ENCODE measurements at regions not wholly inside any gene's neighbourhood (a gene's known extent, or its start where the extent isn't known, plus 50 kb on each side); places are given as distances from the start of the nearest gene placed in this dataset.
A peak's percentile ranks its signal among the peaks of the same experiment; 100 is the strongest.

- H3K27ac ChIP-seq = no peak overlapping the region
- TF ChIP-seq CTCF (conservative IDR thresholded peaks at IDR 0.05) = no peak
Measured at GRCh38 chr15:29601811-29602210, 220.5 kb downstream of the TJP1 start.

DNA sequence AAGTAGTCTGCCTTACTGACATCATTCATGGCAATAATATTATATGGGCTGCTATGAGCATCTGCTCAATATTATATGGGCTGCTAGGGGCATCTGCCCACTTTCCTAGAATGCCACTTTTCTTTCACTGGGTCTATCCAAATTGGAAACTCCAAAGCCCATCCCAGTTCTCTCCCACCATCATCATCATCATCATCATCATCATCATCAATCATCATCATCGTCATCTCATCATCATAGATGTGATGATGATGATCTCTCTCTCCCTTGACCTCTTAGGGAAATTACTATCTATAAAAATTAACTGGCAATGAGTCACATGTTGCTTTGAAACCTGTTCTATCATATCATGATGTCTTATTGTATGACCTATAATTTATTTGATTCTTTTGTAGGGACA is 222.0 kb downstream of the TJP1 start:
- H3K27ac ChIP-seq = no peak overlapping the region
- TF ChIP-seq CTCF (conservative IDR thresholded peaks at IDR 0.05) = no peak

DNA sequence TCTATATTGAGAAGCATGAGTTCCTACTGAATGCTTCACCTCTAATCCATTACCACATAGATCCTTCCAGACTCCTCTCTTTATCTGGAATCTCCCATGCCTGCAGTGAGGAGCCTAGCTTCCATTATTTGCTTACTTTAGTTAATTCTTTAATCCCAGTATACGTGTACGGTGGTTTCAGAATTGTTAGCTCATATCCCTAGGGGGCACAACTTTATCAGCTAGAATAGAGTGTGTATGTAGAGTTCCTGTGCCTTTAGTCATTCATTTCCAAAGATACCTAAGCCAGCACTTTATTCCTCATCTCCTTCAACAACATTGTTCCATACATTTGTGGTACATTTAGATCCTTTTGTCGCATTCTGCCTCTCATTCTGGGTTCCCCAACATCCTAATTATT is 226.0 kb downstream of the TJP1 start:
- H3K27ac ChIP-seq = no peak overlapping the region
- TF ChIP-seq CTCF (conservative IDR thresholded peaks at IDR 0.05) = no peak

GRCh38 chr15:29593629-29594028 is 228.6 kb downstream of the TJP1 start:
- no peak overlapping the region for H3K27ac ChIP-seq
- no peak for TF ChIP-seq CTCF (conservative IDR thresholded peaks at IDR 0.05)

DNA sequence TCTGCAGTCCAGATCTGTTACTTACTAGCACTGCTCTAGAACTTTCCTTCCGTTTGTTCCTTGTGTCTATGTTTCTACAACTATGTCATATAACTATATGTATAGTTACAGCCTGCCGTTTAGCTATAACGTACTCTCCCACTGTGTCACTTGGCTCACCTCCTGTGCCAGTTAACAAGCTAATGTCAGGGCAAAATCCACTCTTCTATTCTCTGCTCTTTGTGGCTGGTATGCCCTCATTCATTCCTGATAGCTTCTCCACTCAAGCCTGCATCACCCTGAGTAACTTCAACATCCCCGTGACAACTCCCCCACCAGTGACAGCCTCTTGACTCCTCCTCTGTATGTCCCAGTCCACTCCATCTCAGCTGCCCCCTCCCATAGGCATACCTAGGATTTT is 229.2 kb downstream of the TJP1 start:
- no peak overlapping the region for H3K27ac ChIP-seq

GRCh38 chr15:29590701-29591100 is 231.6 kb downstream of the TJP1 start:
- TF ChIP-seq CTCF (conservative IDR thresholded peaks at IDR 0.05) = no peak
- H3K27ac ChIP-seq = peak overlapping the region; percentile 61

More for the DNA sequence above, 229.2 kb downstream of the TJP1 start:
- no peak for TF ChIP-seq CTCF (conservative IDR thresholded peaks at IDR 0.05)

DNA sequence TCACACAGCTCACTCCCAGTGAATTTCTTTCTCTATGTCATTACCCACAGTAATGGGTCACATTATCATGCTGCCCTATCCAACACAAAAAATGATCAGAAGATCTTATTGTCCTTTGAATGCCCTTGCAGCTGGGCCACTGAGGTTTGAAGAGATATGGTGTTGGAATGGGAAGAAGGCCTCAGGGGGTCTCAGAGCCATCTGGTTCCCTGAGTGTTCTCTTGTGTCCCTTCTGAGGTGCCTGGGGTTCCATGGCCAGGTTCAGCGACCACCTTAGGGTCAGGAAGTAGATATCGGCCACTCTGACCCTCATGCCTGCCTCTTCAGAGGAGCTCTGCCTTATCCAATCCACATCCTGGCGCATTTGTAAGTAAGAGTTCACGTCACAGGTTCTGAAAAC is 232.3 kb downstream of the TJP1 start:
- H3K27ac ChIP-seq = peak overlapping the region; percentile 61
- no peak for TF ChIP-seq CTCF (conservative IDR thresholded peaks at IDR 0.05)

- H3K27ac ChIP-seq = peak overlapping the region; percentile 61; the same call in 1 of the 2 replicates
- TF ChIP-seq CTCF (conservative IDR thresholded peaks at IDR 0.05) = no peak
Measured at GRCh38 chr15:29589416-29589815, 232.9 kb downstream of the TJP1 start.

All from VCaP (cell line).